ENCODE measurements at regions not wholly inside any gene's neighbourhood (a gene's known extent, or its start where the extent isn't known, plus 50 kb on each side); places are given as distances from the start of the nearest gene placed in this dataset.
A peak's percentile ranks its signal among the peaks of the same experiment; 100 is the strongest.
"Not testable (repeated sequence)": the region's sequence is repeated elsewhere in the genome, so short reads cannot be mapped to it uniquely, and the experiment has no call there.

GRCh38 chr9:6160579-6160978 is 55.0 kb upstream of the IL33 start:
- no peak for DNase-seq (ENCODE audit: low spot score)

- DNase-seq (ENCODE audit: low spot score), result no peak
Measured at GRCh38 chr9:6153425-6153824, 62.2 kb upstream of the IL33 start.

- DNase-seq (ENCODE audit: low spot score), result no peak
Measured at GRCh38 chr9:6152788-6153187, 62.8 kb upstream of the IL33 start.

- no peak for DNase-seq (ENCODE audit: low spot score)
Measured at GRCh38 chr9:6150483-6150882, 65.1 kb upstream of the IL33 start.

- DNase-seq (ENCODE audit: low spot score), result no peak
Measured at GRCh38 chr9:6149315-6149714, 66.3 kb upstream of the IL33 start.

- DNase-seq (ENCODE audit: low spot score), result no peak
Measured at GRCh38 chr9:6147846-6148245, 67.8 kb upstream of the IL33 start.

GRCh38 chr9:6144947-6145346 is 70.7 kb upstream of the IL33 start:
- DNase-seq (ENCODE audit: low spot score), result no peak

- no peak for DNase-seq (ENCODE audit: low spot score)
Measured at GRCh38 chr9:6142799-6143454, 72.7 kb upstream of the IL33 start.

GRCh38 chr9:6135780-6136179 is 79.8 kb upstream of the IL33 start:
- not testable (repeated sequence) for DNase-seq (ENCODE audit: low spot score)

- no peak for DNase-seq (ENCODE audit: low spot score)
Measured at GRCh38 chr9:6134661-6135180, 80.9 kb upstream of the IL33 start.

GRCh38 chr9:6133346-6134063 is 82.1 kb upstream of the IL33 start:
- no peak for DNase-seq (ENCODE audit: low spot score)

- DNase-seq (ENCODE audit: low spot score), result no peak
Measured at GRCh38 chr9:6132650-6133049, 83.0 kb upstream of the IL33 start.

GRCh38 chr9:6128030-6128429 is 87.6 kb upstream of the IL33 start:
- DNase-seq (ENCODE audit: low spot score), result no peak

- DNase-seq (ENCODE audit: low spot score), result no peak
Measured at GRCh38 chr9:6126377-6126776, 89.2 kb upstream of the IL33 start.

GRCh38 chr9:6123416-6123815 is 92.2 kb upstream of the IL33 start:
- no peak for DNase-seq (ENCODE audit: low spot score)

- DNase-seq (ENCODE audit: low spot score), result no peak
Measured at GRCh38 chr9:6121707-6122106, 93.9 kb upstream of the IL33 start.

GRCh38 chr9:6114424-6114823 is 99.0 kb upstream of the RANBP6 start:
- DNase-seq (ENCODE audit: low spot score), result no peak

- no peak for DNase-seq (ENCODE audit: low spot score)
Measured at GRCh38 chr9:6113819-6114218, 98.4 kb upstream of the RANBP6 start.

GRCh38 chr9:6113312-6113711 is 97.9 kb upstream of the RANBP6 start:
- no peak for DNase-seq (ENCODE audit: low spot score)

GRCh38 chr9:6109986-6110385 is 94.6 kb upstream of the RANBP6 start:
- DNase-seq (ENCODE audit: low spot score), result no peak

- no peak for DNase-seq (ENCODE audit: low spot score)
Measured at GRCh38 chr9:6109571-6109970, 94.1 kb upstream of the RANBP6 start.

GRCh38 chr9:6106711-6107339 is 91.4 kb upstream of the RANBP6 start:
- peak; percentile 42 for DNase-seq (ENCODE audit: low spot score)

- DNase-seq (ENCODE audit: low spot score), result no peak
Measured at GRCh38 chr9:6105738-6106137, 90.3 kb upstream of the RANBP6 start.

Measured in hepatic stellate cell (primary cell).